Stimulated activated naive CD4-positive, alpha-beta T cell (primary cell): ENCODE measurements at regions not wholly inside any gene's neighbourhood (a gene's known extent, or its start where the extent isn't known, plus 50 kb on each side); places are given as distances from the start of the nearest gene placed in this dataset.
"Not testable (repeated sequence)": the region's sequence is repeated elsewhere in the genome, so short reads cannot be mapped to it uniquely, and the experiment has no call there.

Experiments used
- DNase-seq, 6 experiments: peaks; one replicate each; lab custom pipeline; 2025; lab: John Stamatoyannopoulos, UW

DNA sequence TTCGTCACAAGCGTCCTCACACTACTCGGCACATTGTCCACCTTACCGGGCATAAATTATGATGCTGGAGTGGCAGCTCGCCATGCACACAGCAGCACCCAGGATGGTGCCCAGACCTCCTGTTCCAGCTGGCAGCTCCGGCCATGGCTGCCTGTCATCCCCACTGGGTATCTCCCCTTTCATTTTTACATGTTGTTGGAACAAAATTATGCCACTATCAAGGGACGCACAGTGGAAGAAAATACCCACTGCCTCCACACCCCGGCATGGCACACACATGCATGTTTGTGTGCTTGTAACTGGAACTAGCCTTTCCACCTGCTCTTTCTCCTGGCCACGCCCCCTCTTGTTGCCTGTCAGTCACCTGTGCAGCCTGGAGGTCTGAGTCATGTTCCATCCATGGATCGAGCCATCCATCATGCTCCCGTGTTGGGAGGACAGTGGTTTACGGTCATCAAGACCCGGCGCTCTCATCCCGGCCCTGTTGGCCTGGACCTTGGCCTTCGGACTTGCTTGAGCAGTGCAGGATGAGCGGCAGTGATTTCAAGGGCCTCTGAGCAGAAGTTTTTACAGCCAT lies 1069.6 kb downstream of the BRD1 start:
- no peak for DNase-seq

DNA sequence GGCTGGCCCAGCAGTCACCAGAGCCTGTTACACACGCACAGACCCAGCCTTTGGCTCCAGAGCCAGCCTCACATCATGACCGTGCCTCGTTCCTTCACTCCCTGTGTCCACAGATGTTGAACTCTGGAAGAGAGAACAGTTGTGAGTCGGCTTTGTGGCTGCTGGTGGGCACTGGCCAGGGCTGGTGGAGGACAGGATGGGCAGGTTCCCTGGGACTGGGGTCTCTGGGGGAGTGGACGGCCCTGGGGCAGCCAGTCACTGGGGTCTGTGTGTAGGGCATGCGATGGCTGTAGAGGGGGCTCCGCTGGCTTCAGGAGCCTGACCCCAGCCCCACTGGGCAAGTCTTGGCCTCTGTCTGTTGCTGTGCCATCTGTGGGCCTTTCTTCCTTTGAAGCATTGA lies 1070.1 kb downstream of the BRD1 start:
- DNase-seq: no peak

DNA sequence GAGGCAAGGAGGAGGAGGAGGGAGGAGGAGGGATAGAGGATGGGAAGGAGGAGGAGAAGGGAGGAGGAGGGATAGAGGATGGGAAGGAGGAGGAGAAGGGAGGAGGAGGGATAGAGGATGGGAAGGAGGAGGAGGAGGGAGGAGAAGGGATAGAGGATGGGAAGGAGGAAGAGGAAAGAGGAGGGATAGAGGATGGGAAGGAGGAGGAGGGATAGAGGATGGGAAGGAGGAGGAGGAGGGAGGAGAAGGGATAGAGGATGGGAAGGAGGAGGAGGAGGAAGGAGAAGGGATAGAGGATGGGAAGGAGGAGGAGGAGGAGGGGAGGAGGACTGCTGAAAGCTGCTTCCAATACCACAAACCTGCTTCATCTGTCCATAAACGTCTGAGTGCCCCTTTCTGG lies 1070.5 kb downstream of the BRD1 start:
- DNase-seq: not testable (repeated sequence)

DNA sequence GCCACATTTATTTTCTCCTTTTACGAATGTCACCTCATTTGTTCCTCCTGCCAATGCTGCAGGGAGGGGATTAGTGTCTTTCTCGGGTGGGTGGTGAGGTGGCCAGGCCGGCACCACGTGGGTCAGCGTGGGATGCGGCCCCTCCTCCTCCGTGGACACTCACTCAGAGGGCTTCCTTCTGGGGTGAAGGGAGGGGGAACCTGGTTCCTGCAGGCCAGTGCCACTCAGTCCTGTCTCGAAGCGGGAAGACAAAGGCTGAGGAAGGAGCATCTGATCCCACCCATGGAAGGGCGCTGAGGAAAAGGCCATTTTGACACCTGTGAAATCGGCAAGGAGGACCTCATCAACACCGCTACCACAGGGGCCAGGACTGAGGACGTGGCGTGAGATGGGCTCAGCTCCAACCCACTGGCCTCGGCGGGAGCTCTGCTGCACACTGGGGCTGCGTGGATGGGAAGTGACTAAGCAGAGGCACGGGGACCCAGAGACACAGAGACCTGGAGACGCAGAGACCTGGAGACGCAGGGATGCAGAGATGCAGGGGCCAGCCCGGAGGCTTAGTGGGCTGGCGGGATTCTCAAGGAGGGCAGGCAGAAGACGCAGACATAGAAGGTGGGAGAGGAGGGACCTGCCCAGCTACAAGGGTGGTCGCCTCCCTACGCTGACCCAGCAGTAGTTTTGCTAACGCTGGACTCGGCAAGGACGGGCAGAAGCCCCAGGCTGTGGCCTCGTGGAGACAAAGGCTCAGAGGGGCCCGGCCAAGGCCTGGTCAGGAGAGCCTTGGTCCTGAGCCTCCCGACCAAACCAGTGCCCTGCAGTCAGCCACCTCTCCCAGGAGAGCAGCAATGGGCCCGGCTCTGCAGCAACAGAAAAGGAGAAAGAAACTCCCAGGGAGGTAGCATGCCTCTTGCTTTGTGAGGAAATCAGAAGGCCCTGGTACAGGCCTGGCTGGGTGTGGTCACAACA lies 1071.2 kb downstream of the BRD1 start:
- no peak for DNase-seq

DNA sequence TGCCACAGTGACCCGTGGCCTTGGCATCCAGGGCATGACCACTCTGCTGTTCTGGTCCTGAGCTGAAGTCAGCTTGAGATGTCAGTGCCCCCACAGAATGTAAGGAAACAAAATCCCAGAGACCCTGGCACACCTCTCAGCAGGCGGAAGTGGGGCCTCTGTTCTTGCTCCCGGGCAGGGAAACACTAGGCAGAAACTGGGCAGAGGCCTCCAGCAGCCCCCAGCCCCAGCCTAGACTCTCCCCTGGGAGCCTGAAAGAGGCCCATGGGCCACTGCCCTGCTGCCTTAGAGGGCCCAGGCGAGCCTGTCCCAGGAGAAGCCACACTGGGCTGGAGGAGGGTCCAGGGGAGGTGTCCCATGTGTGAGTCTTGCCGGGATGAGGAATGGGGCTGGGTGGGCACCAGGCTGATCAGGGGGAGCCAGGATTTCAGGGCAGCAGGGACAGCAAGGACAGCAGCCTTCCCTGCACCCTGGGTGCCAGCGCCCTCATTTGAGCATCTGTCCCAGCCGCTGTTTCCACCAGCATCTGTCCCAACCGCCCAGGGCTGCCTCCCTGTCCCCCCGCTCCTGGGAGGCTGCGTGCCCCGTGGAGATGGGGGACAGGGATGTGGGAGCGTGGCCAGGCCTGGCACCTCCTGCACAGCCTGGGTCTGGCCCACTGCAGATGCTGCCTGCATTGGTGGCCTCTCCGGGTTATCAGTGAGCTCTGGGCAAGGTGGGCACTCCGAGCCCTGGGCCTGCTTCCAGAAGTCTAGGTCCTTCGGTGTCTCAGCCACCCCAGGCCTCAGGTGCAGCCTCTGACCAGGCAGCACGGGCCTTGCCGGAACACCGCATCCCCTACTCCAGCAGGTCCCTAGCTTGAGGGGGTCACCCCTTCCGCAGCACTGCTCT lies 1072.4 kb downstream of the BRD1 start:
- DNase-seq: no peak

DNA sequence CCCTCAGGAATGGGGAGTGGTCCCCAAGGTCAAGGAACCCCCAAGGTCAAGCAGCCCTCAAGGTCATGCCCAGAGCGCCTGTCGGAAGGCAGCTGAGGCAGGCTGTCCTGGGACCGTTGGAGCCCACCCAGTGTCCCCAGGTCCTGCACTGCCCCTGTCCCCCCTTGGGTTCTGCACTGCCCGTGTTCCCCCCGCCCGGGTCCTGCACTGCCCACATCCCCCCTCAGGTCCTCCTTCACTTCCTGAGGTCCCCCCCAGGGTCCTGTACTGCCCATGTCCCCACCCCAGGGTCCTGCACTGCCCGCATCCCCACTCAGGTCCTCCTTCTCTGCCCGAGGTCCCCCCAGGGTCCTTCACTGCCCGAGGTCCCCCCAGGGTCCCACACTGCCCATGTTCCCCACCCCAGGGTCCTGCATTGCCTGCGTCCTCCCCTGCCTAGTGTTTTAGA lies 1073.0 kb downstream of the BRD1 start:
- no peak for DNase-seq

DNA sequence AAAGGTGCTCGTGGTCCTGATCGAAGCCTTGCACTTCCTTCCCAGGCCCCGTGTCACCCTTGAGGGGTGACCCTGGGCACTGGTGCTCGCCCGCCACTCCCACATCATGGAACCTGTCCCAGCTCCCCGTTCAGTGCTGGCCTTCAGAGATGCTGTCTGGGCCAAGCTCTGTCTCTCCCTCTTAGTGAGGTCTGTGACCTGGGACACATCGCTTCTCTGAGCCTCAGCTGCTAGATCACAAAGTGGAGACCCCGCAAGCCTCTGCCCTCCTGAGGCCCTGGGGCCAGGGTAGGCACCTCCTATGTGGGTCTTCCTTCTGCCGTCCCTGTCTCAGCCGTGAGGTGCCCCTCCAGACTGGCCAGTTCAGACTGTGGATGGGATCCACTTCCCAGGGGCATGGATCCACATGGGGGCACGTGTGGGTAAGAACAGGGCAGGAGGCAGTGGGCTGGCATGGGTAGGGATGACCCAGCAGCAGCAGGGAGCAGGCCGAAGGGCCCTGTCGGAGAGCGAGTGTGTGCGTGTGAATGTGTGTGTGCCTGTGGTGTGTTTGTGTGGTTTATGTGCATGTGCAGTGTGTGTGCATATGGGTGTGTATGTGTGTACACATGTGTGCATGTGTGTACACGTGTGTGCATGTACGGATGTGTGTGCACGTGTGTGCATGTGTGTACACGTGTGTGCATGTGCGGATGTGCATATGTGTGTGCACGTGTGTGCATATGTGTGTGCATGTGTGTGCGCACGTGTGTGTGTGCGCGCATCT lies 1073.7 kb downstream of the BRD1 start:
- DNase-seq: no peak

DNA sequence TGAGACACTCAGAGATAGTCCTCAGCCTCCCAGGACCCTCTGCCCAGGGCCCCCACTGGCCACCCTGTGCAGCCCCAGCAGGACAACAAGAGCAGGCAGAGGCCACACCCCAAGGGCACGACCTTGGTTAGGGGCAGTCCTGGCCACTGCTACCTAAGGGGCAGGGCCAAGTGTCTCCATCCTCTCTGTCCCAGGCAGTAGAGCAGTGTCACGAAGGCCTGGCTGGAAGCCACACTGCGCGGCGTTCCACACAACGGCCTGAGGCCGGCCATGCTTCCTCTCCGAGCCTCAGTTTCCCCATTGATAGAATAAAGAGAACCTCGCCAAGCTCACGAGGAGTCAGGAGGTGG lies 1074.3 kb downstream of the BRD1 start:
- DNase-seq: no peak

DNA sequence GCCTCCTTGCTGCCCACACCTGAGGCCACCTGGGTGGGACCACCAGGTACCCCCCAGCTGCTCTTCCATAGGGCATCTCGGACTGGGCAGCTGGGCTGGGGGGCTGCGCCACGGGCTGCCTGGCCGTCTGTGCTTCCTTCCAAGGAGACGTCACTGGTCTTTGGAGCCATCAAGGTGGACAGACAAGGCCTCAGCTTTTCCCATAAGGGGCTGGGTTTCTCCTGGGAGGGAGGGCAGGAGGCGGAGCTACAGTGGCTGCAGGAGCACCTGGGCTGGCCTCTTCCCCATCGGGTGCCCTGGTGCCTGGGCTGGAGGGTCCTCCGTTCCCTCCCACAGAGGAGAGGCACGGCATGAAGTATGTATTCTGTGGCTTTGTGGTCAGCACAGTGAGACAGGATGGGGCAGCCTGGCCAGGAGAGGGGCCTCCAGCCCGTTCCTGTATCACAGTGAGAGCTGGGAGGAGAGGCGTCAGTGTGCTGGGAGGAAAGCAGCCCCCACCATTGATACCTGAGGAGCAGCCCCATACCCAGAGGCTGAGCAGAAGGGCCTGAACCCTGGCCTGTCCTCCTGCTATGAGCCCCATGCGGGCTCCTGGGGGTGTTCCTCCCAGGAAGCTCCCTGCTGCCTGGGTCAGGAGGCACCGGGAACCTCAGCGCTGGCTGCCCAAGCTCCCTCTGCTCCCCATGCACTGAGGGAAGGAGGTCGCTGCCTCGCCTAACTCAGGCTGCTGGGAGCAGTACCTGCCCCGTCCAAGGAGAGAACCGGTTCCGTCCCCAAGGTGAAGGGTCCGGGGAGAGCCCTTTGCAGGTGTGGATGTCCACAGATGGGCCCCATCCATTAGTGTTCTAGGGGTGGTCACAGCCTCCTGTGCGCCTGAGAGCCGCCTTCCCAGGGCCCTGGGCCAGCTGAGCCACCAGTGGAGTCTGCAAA lies 1075.0 kb downstream of the BRD1 start:
- DNase-seq: no peak

DNA sequence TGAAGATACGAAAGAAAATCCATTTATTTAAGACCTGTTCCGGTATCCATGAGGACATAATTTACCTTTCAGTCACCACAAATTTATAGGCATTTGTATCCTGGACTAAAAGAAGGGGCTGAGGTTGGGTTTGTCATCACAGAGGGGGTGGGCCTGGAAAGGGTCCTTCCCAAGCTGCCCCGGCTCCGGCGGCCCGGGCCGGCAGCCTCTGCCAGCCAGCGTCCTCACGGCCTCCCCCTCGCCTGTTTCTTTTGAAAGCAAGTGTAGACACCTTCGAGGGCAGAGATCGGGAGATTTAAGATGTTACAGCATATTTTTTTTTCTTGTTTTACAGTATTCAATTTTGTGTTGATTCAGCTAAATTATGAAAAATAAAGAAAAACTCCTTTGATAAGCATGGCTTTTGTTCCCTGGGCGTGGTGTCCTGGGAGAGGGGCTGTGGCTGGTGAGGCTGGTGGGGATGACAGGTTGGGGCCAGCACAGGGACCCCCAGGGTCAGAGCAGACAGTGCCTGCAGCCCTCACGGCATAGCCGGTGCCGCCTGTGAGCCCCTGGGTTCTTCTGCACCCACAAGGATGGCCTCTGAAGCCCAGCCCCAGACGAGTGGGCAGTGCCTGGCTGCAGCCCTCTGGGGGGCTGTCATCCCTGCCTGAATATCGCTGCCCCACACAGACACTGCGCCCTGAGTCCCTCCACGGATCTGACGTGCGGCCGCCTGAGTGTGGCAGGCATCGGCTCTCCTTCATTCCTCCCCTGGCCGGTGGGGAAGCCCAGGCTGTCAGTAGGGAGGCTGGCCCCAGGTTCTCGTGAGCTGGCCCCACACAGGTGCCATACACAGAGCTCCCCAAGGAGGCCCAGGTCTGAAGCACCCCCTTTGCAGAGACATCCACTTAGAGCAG lies 1075.9 kb downstream of the BRD1 start:
- no peak for DNase-seq

DNA sequence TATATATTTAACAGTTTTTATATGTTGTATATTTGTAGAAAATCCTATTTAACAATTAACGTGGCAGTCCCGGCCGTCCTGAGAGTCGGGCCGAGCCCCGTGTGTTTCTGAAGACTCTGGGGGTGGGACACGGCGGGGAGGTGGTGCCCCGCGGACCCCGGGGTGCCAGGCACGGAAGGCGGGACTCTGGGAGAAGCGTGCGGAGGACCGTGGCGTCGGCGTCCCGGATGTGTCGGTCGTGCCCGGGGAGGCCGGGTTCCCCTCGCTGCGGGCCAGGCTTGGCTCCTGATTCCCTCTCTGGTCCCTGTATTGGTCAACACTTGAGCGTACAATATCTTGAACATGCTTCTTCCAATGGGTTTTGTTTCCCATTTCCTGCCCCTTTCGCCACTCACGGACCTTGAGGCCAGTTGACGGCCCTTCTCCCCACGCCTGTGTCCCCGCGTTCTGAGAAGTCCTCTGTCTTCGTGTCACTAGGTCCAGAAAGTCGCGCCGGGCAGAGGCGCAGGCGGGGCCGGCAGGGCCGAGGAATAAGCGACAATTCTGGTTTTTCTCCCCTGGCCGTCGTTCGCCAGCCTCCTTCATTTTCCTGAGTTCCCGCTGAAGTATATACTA lies 1076.7 kb downstream of the BRD1 start:
- no peak for DNase-seq

DNA sequence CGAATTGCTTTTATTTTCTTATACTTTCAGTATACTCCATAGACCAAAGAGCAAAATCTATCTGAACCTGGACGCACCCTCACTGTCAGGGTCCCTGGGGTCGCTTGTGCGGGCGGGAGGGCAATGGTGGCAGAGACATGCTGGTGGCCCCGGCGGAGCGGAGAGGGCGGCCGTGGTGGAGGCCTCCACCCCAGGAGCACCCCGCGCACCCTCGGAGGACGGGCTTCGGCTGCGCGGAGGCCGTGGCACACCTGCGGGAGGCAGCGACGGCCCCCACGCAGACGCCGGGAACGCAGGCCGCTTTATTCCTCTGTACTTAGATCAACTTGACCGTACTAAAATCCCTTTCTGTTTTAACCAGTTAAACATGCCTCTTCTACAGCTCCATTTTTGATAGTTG lies 1077.4 kb downstream of the BRD1 start:
- no peak for DNase-seq

DNA sequence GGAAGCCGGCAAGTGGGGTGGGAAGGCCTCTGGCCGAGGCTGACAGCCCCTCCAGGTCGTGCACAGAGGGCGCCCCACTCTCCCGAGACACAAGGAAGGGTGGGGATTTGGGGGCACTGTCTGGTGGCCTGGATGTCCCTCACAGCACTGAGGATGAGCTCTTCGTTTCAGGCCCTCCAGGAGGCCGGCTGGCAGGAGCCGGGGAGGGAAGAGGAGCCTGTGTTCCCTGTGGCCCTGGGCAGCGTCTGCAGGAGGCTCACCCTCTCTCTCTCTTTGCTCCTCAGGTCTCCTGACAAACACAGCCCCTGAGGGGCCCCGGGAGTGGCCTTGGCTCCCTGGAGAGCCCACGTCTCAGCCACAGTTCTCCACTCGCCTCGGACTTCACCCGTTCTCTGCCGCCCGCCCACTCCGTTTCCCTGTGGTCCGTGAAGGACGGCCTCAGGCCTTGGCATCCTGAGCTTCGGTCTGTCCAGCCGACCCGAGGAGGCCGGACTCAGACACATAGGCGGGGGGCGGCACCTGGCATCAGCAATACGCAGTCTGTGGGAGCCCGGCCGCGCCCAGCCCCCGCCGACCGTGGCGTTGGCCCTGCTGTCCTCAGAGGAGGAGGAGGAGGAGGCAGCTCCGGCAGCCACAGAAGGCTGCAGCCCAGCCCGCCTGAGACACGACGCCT lies 1078.0 kb downstream of the BRD1 start:
- no peak for DNase-seq

DNA sequence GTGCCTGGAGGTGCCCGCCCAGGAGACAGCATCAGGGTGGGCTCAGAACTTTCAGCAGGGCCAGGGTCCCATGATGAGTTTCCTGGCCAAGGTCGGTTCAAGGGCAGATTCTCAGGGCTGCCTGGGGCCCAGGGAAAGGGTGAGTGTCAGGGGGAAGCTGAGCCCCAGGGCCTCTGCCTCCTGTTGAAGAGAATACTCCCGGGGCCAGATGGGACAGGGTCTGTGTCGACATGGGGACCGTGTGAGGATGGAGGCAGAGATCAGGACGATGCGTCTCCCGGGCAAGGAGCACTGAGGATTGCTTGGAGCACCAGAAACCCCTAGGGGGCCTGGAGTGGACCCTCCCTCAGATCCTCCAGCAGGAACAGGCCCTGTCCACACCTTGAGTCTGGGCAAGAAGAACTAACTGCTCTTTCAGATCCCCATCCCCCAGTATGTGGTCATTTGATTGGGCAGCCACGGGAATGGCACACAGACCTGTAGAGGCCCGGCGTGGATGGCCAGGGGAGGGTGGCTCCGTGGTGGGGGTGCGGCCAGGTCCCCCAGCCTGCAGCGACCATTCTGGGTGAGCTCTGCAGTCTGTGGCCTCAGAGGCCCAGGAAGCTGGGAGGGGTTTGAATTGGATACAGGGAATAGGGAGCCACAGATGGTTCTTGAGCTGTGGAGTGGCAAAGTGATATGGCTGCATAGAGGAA lies 1078.7 kb downstream of the BRD1 start:
- DNase-seq: no peak

DNA sequence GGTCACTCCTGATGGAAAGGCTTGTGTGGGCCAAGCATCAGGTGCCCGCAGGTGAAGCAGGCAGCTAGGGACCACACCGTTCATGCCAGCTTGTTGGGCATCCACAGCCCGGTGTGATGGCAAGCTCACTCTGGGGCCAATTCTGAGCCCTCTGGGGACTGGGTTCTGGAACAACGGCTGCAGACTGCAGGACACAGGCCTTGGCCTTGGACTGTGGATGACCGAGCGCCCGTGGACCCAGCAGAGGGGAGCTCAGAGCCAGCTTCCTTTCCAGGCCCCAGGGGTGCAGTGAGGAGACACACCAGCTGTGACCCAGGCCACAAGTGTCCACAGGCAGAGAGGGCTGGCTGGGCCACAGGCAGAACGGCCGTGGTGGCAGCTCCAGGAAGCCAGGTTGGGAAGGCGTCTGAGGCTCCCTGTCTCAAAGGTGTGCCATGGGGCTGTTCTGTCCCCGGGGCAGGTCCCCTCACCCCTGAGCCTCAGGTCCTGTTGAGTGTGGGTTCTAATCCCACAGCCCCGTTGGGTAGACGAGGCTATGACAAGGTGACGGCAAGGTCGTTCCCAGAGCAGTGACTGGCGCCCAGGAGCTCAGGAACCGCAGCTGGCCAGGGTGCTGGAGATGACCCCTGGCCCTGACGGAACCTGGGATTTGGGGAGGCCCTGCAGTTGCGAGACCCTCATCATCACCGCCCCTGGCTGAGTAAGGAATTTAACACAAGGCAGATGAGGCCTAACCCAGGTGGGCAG lies 1079.4 kb downstream of the BRD1 start:
- no peak for DNase-seq

DNA sequence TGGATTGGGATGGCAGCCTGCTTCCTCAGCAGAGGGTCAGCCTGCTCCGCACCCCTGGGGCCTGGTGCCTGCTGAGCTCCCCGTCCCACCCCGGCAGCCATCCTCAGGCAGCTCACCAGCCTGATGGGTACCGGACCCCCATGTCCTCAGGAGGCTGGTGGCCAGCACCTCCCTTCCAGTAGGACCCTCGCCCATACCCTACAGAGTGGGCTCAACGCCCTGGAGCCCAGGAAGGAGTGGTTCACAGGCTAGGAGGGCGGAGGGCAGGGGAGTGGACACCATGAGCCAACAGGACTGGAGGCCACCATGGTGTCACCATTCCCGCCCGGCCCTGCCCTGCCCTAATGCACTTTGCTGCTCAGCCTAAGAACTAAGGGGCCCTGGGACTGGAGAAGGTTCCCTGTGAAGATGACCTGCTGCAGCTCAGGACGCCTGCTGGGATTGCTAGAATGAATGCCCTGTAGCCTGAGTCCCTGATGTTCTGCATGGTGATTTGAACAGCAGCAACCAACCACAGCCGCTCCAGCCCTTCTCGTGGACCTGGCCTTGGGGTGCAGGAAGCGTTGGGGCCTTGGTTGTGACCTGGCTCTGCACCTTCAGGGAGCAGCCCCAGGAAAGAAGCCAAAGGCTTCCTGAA lies 1080.8 kb downstream of the BRD1 start:
- DNase-seq: no peak
